Sigmoid colon (tissue), 6 donors: ENCODE measurements at regions not wholly inside any gene's neighbourhood (a gene's known extent, or its start where the extent isn't known, plus 50 kb on each side); places are given as distances from the start of the nearest gene placed in this dataset.

Experiments
- DNase-seq: peaks from one replicate; pipeline ENCODE4 v3.0.0-alpha.2; 2019
- H3K27ac ChIP-seq, 4 donors: fragments of 200-600 bp; sonication (generic); one replicate each; pipeline ENCODE4 v1.5.1; 2016 to 2019; ENCODE audit warnings: mild to moderate bottlenecking in 1 of 4
- H3K27me3 ChIP-seq, 3 donors: fragments of 200-600 bp; sonication (generic); one replicate each; pipeline ENCODE4 v1.5.1; 2019; ENCODE audit warnings: mild to moderate bottlenecking in 1 of 3
- H3K36me3 ChIP-seq, 4 donors: fragments of 200-600 bp; sonication (generic); one replicate each; pipeline ENCODE4 v1.5.1; 2016 to 2019
- H3K4me1 ChIP-seq, 4 donors: fragments of 200-600 bp; sonication (generic); one replicate each; pipeline ENCODE4 v1.5.1; 2017 to 2019
- H3K4me3 ChIP-seq, 4 donors: fragments of 200-600 bp; sonication (generic); one replicate each; pipeline ENCODE4 v1.5.1; 2017 to 2019; ENCODE audit warnings: mild to moderate bottlenecking in 2 of 4, moderate library complexity in 1 of 4
- H3K9me3 ChIP-seq, 4 donors: fragments of 200-600 bp in 3 of 4; sonication (generic) in 3 of 4; one replicate each; pipeline versions ENCODE4 v1.5.1 to v1.6.1; 2013 to 2019
- CTCF ChIP-seq, 4 experiments: fragments of 450-650 bp in 3 of 4; fragments of 200-600 bp in 1 of 4; IDR thresholded peaks; one replicate each; pipeline ENCODE4 v1.5.1; 2016 to 2019; ENCODE audit warnings: antibody characterized with exemption in 4 of 4, mild to moderate bottlenecking in 3 of 4, moderate library complexity in 2 of 4
- EP300 ChIP-seq, 4 donors: sonication (generic); formaldehyde crosslinking; IDR thresholded peaks; one replicate each; pipeline ENCODE4 v1.6.1; 2017; ENCODE audit warnings: antibody characterized with exemption in 4 of 4
- POLR2A ChIP-seq, 2 donors: fragments of 450-650 bp; IDR thresholded peaks; one replicate each; pipeline ENCODE4 v1.6.1; 2016; ENCODE audit warnings: antibody characterized with exemption in 2 of 2, mild to moderate bottlenecking in 2 of 2, moderate library complexity in 2 of 2
- POLR2AphosphoS5 ChIP-seq, 4 donors: sonication (generic); formaldehyde crosslinking; IDR thresholded peaks; one replicate each; pipeline ENCODE4 v1.6.1; 2017; ENCODE audit warnings: antibody characterized with exemption in 4 of 4
- WGBS, 2 donors: extraction: QIAGEN DNeasy Blood & Tissue Kit; methylation state at CpG; one replicate each; pipeline ENCODE4 v1.1.7; 2013; 5-methylcytosine and 5-hydroxymethylcytosine counted together
- intact Hi-C: fragments of 100-400 bp; cut with DNase I; formaldehyde crosslinking; loops from one replicate; pipeline ENCODE4 v1.15.1; 2023
- donor health status: healthy with polysubstance abuse.
- donor health status: healthy.

DNA sequence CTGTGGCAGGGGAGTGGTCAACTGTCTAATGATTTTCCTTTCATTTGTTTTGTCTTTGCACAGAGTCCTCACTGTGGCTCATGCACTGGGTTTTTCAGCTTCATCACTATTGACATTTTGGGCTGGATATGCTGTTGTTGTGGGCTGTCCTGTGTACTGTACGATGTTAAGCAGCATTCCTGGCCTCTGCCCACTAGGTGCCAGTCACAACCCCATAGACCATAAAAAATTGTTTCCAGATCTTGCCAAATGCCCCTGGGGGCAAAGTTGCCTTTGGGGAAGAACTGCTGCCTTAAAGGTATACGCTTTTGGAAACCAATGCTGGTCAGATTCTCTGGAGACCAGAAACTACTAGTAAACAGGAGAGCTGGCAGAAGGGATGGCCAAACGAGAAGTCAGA, 310.4 kb downstream of the SPRY2 start:
- Histone ChIP-seq H3K4me1 (no peaks in the 10 kb centered on the region), H3K27me3 (no peaks in the 10 kb centered on the region), H3K4me3 (no peak overlapping the region), H3K36me3 (no peaks in the 10 kb centered on the region), H3K9me3 (no peaks in the 10 kb centered on the region), H3K27ac (no peak overlapping the region)
- intact Hi-C loops: no loop called here
- WGBS, 2 donors: 25 to 42% methylated on average over 3 of the region's 3 CpGs
- no peak for DNase-seq
- TF ChIP-seq EP300 (IDR thresholded peaks at IDR 0.05): no peak
- no peak for TF ChIP-seq CTCF (IDR thresholded peaks at IDR 0.05)
- no peak for TF ChIP-seq POLR2A (IDR thresholded peaks at IDR 0.05)
- no peak for TF ChIP-seq POLR2AphosphoS5 (IDR thresholded peaks at IDR 0.05)

DNA sequence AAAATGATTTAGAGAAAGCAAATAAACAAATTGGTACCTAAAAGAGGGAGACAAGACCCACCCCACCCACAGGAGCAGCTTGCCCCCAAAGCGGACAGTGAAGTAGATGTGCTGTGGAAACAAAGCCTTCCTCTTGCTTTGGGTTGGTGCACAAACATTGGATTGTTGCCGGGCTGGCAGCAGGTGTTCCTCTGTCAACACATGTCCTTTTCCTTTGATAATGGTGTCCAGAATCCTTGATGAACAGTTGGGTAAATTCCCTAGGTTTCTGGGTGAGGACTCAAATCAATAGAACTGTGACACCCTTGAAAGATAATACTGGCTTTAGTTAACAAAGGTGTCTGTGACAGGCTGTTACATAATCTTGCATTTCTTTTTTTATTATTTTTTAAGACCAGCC, 311.8 kb downstream of the SPRY2 start:
- H3K4me1 ChIP-seq: no peaks in the 10 kb centered on the region
- no peak for TF ChIP-seq EP300 (IDR thresholded peaks at IDR 0.05)
- no peak for TF ChIP-seq POLR2AphosphoS5 (IDR thresholded peaks at IDR 0.05)
- TF ChIP-seq CTCF (IDR thresholded peaks at IDR 0.05): no peak
- no peak for TF ChIP-seq POLR2A (IDR thresholded peaks at IDR 0.05)
- intact Hi-C loops: no loop called here
- no peaks in the 10 kb centered on the region for H3K36me3 ChIP-seq
- no peak overlapping the region for H3K4me3 ChIP-seq
- WGBS, 2 donors: 31 to 71% methylated on average over 2 of the region's 2 CpGs
- H3K27ac ChIP-seq: no peak overlapping the region
- no peak for DNase-seq
- H3K9me3 ChIP-seq: no peaks in the 10 kb centered on the region
- no peaks in the 10 kb centered on the region for H3K27me3 ChIP-seq

DNA sequence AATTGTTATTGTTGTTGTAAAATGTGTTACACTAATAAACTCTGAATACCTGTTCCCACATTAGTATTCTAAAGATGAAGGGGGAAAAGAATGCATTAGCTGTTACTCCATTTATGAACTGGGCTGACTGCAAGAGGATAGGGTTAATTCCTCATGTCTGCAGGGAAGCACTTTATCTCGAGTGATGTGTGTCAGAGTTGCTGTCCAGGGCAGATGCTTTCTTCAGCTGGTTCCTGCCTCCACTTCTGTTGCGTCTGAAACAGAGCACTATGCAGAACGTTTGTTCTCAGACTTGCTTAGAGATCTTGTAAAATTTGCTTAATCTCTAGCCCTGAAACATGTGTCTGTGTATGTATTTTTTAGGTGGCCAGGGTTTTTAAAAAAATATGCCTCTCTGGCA, 318.8 kb downstream of the SPRY2 start:
- Histone ChIP-seq H3K9me3 (no peaks in the 10 kb centered on the region), H3K4me3 (no peak overlapping the region), H3K27me3 (no peaks in the 10 kb centered on the region), H3K27ac (no peak overlapping the region), H3K4me1 (no peaks in the 10 kb centered on the region), H3K36me3 (no peaks in the 10 kb centered on the region)
- intact Hi-C loops: no loop called here
- TF ChIP-seq CTCF (IDR thresholded peaks at IDR 0.05) (no peak), POLR2AphosphoS5 (IDR thresholded peaks at IDR 0.05) (no peak), POLR2A (IDR thresholded peaks at IDR 0.05) (no peak), EP300 (IDR thresholded peaks at IDR 0.05) (no peak)
- 53 to 55% methylated on average over 3 of the region's 3 CpGs for WGBS, 2 donors
- no peak for DNase-seq

DNA sequence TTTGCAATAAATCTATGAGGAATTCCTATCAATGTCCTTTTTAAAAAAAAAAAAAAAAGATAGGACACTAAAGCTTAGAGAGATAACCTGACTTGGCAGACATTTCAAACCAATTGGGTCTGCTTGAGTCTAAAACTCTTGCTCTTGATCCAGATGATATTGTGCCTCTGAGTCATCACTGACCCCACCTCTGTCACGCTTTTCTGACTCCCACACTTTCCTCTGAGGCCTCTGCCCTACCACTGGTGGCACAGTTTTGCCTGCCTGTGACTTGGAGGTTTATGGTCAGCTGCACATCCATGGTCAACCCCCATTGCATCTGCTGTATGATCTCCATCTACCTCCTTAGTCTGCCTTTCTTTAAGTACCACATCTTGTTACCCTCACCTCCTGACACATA, 328.7 kb downstream of the SPRY2 start:
- Histone ChIP-seq H3K27me3 (no peaks in the 10 kb centered on the region), H3K4me3 (no peak overlapping the region), H3K9me3 (no peaks in the 10 kb centered on the region), H3K36me3 (no peaks in the 10 kb centered on the region), H3K4me1 (peaks cover 0 to 13% (median 7%) of the 10 kb centered on the region in 4 donors), H3K27ac (no peak overlapping the region)
- DNase-seq: no peak
- 12 to 50% methylated on average over 1 of the region's 1 CpG for WGBS, 2 donors
- TF ChIP-seq EP300 (IDR thresholded peaks at IDR 0.05) (no peak), POLR2AphosphoS5 (IDR thresholded peaks at IDR 0.05) (no peak), CTCF (IDR thresholded peaks at IDR 0.05) (no peak), POLR2A (IDR thresholded peaks at IDR 0.05) (no peak)
- intact Hi-C loops: no loop called here

GRCh38 chr13:80011448-80012212, 329.3 kb downstream of the SPRY2 start:
- no peak for TF ChIP-seq POLR2AphosphoS5 (IDR thresholded peaks at IDR 0.05)
- TF ChIP-seq CTCF (IDR thresholded peaks at IDR 0.05): no peak
- no peak for TF ChIP-seq POLR2A (IDR thresholded peaks at IDR 0.05)
- TF ChIP-seq EP300 (IDR thresholded peaks at IDR 0.05): no peak
- WGBS, 2 donors: 32 to 57% methylated on average over 5 of the region's 5 CpGs
- intact Hi-C loops: no loop called here
- Histone ChIP-seq H3K36me3 (no peaks in the 10 kb centered on the region), H3K4me1 (peaks cover 0 to 13% (median 7%) of the 10 kb centered on the region in 4 donors), H3K9me3 (no peaks in the 10 kb centered on the region), H3K4me3 (no peak overlapping the region), H3K27me3 (no peaks in the 10 kb centered on the region), H3K27ac (no peak overlapping the region)
- no peak for DNase-seq
